AG09309 (cell line): ENCODE measurements at regions not wholly inside any gene's neighbourhood (a gene's known extent, or its start where the extent isn't known, plus 50 kb on each side); places are given as distances from the start of the nearest gene placed in this dataset.
"Not testable (repeated sequence)": the region's sequence is repeated elsewhere in the genome, so short reads cannot be mapped to it uniquely, and the experiment has no call there.

Experiments
- DNase-seq: peaks from one replicate; pipeline ENCODE4 v3.0.0-alpha.2; 2010; ENCODE audit warnings: low read depth
- H3K4me3 ChIP-seq: 2 replicates; pipeline ENCODE4 v1.5.1; 2011; ENCODE audit warnings: mild to moderate bottlenecking, low read depth, low read length, moderate library complexity; ENCODE audit not compliant: control insufficient read depth
- CTCF ChIP-seq: IDR thresholded peaks from 2 replicates; pipeline ENCODE4 v1.5.1; 2011; ENCODE audit warnings: mild to moderate bottlenecking, low read depth, low read length, inconsistent platforms; ENCODE audit not compliant: insufficient read depth, control insufficient read depth; ENCODE audit errors: missing control alignments

- no peak for TF ChIP-seq CTCF
- H3K4me3 ChIP-seq = no peak overlapping the region
- DNase-seq = no peak
Observed at GRCh38 chr16:16973707-16974591, 496.8 kb downstream of the XYLT1 start.

- H3K4me3 ChIP-seq = no peak overlapping the region
- DNase-seq = no peak
- no peak for TF ChIP-seq CTCF
Observed at GRCh38 chr16:16982614-16983013, 488.1 kb downstream of the XYLT1 start.

GRCh38 chr16:16983582-16983981 is 487.2 kb downstream of the XYLT1 start:
- no peak overlapping the region for H3K4me3 ChIP-seq
- no peak for TF ChIP-seq CTCF
- no peak for DNase-seq

DNA sequence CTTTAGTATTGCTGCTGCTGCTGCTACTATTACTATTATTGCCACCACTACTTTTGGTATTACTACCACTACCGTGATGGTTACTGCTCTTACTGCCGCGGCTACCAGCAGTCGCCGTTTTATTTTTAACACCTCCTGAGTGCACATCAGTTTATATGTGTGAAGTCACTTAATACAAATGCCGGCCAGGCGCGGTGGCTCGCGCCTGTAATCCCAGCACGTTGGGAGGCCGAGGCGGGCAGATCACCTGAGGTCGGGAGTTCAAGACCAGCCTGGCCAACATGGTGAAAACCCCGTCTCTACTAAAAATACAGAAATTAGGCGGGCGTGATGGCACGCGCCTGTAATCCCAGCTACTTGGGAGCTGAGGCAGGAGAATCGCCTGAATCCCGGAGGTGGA is 486.7 kb downstream of the XYLT1 start:
- DNase-seq, H3K4me3 ChIP-seq: not testable (repeated sequence)

DNA sequence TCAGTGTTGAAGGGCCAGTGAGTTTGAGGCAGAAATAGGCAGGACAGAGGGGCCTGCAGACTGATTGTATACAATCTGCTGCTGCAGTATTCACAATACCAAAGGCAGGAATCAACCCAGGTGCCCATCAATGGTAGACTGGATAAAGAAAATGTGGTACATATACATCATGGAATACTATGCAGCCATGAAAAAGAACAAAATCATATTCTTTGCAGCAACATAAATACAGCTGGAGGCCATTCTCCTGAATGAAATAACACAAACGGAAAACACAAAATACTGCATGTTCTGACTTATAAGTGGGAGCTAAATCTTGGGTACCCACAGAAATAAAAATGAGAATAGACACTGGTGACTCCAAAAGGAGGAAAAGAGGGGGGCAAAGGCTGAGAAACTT is 485.1 kb downstream of the XYLT1 start:
- no peak overlapping the region for H3K4me3 ChIP-seq
- TF ChIP-seq CTCF = no peak
- DNase-seq = no peak

- no peak overlapping the region for H3K4me3 ChIP-seq
- no peak for DNase-seq
- no peak for TF ChIP-seq CTCF
Observed at GRCh38 chr16:16988963-16989362, 481.8 kb downstream of the XYLT1 start.

DNA sequence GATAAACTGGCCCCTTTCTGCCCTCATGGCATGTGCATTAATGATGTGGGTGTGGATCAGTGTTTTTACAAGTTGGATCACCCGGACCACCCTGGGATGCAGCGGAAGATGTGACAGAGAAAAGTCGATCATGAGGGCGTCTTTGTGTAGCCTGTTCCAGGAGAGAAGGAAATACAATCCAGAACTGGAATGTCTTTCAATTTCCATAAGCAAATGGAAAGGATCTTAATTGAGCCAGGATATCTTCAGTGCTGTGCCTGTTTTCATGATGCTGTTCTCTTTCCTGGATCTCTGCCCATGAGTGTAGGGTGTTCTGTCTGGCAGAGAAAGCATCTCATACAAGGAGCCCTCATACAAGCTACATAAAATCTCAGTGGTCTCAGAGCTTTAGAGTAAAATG is 481.4 kb downstream of the XYLT1 start:
- H3K4me3 ChIP-seq = no peak overlapping the region
- DNase-seq = no peak
- TF ChIP-seq CTCF = no peak
